ENCODE measurements at regions not wholly inside any gene's neighbourhood (a gene's known extent, or its start where the extent isn't known, plus 50 kb on each side); places are given as distances from the start of the nearest gene placed in this dataset.
A peak's percentile ranks its signal among the peaks of the same experiment; 100 is the strongest.

- TF ChIP-seq, protein P1, sequence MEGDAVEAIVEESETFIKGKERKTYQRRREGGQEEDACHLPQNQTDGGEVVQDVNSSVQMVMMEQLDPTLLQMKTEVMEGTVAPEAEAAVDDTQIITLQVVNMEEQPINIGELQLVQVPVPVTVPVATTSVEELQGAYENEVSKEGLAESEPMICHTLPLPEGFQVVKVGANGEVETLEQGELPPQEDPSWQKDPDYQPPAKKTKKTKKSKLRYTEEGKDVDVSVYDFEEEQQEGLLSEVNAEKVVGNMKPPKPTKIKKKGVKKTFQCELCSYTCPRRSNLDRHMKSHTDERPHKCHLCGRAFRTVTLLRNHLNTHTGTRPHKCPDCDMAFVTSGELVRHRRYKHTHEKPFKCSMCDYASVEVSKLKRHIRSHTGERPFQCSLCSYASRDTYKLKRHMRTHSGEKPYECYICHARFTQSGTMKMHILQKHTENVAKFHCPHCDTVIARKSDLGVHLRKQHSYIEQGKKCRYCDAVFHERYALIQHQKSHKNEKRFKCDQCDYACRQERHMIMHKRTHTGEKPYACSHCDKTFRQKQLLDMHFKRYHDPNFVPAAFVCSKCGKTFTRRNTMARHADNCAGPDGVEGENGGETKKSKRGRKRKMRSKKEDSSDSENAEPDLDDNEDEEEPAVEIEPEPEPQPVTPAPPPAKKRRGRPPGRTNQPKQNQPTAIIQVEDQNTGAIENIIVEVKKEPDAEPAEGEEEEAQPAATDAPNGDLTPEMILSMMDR (conservative IDR thresholded peaks at IDR 0.05; ENCODE audit: low read depth, low read length): no peak
- no peak overlapping the region for H3K4me3 ChIP-seq (ENCODE audit: low read depth, low read length)
- no peak for DNase-seq (ENCODE audit: low read depth)
Measured at GRCh38 chr16:65917466-65917865, 449.0 kb upstream of the CDH5 start.

GRCh38 chr16:65916995-65917394 lies 449.5 kb upstream of the CDH5 start:
- no peak for DNase-seq (ENCODE audit: low read depth)
- no peak overlapping the region for H3K4me3 ChIP-seq (ENCODE audit: low read depth, low read length)
- TF ChIP-seq, protein P1 (conservative IDR thresholded peaks at IDR 0.05; ENCODE audit: low read depth, low read length): no peak

GRCh38 chr16:65910291-65910690 lies 456.2 kb upstream of the CDH5 start:
- DNase-seq (ENCODE audit: low read depth): no peak
- TF ChIP-seq, protein P1 (conservative IDR thresholded peaks at IDR 0.05; ENCODE audit: low read depth, low read length): no peak
- no peak overlapping the region for H3K4me3 ChIP-seq (ENCODE audit: low read depth, low read length)

DNA sequence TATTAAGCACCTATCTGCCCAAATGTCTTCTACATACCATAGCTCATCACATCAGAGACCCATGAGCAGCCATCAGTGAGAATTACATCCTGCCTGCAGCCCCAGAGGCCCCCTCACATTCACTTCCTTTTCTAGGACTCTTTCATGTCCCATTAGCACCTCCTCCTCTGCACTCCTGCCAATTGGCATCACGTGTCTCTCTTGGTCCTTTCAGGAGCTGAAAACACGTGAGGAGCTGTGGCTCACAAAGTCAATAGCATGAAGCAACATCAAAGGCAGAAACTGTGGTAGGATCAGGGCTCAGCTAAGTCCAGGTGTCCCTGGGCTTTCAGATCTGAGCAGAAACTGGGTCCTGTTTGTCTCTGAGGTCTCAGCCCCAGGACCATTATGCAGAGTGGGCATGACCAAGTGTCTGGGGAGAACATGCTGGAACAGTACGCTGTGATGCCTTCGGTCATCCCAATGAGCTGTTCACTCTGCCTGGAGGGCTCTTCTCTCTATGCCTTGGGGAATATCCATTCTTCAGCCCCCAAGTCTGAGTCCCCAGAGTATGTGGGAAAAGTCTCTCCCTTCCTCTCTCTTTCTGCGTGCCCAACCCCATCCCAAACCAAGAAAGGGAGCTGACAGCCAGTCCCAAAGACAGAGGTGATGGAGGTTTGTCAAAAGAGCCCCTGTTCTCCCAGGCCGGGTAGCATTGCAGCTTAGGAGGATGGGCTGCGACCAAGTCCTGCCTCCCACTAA lies 457.0 kb upstream of the CDH5 start:
- DNase-seq (ENCODE audit: low read depth): peak; percentile 35
- H3K4me3 ChIP-seq (ENCODE audit: low read depth, low read length): no peak overlapping the region
- TF ChIP-seq, protein P1 (conservative IDR thresholded peaks at IDR 0.05; ENCODE audit: low read depth, low read length): no peak

DNA sequence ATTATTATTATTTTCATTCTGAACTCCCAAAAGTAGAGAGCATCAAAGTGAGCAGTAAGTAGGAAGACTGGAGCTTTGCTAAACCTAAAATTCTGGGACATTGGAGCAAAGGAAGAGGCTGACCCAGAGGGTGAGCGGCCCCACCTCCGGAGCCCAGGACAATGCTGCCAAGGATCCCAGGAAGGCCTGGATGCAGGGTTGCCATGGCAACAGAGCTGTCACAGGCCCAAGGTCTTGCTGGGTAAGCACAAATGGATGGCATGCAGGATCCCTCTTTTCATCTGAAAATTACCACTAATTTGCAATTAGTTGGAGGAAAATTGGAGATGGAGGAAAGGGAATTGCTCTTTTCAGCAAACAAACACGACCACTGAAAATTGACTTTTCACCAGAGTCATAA lies 457.9 kb upstream of the CDH5 start:
- no peak for DNase-seq (ENCODE audit: low read depth)
- TF ChIP-seq, protein P1 (conservative IDR thresholded peaks at IDR 0.05; ENCODE audit: low read depth, low read length): no peak
- H3K4me3 ChIP-seq (ENCODE audit: low read depth, low read length): no peak overlapping the region

- no peak for DNase-seq (ENCODE audit: low read depth)
- TF ChIP-seq, protein P1 (conservative IDR thresholded peaks at IDR 0.05; ENCODE audit: low read depth, low read length): no peak
- H3K4me3 ChIP-seq (ENCODE audit: low read depth, low read length): no peak overlapping the region
Measured at GRCh38 chr16:65905331-65905730, 461.2 kb upstream of the CDH5 start.

All from choroid plexus epithelial cell (primary cell).